HCT116 (cell line): ENCODE measurements at regions not wholly inside any gene's neighbourhood (a gene's known extent, or its start where the extent isn't known, plus 50 kb on each side); places are given as distances from the start of the nearest gene placed in this dataset.

ENCODE experiments used
- CEBPB ChIP-seq: IDR thresholded peaks from 2 replicates; pipeline ENCODE4 v1.6.1; 2012; ENCODE audit warnings: low read depth
- CTCF ChIP-seq, 3 experiments: fragments of 200-600 bp in 1 of 3; sonication (generic) in 1 of 3; IDR thresholded peaks in 2 of 3; conservative IDR thresholded peaks in 1 of 3; 2 replicates each; pipeline ENCODE4 v1.5.1; 2012 to 2017; ENCODE audit warnings: low read depth in 2 of 3, low read length in 2 of 3, antibody characterized with exemption in 1 of 3, borderline replicate concordance in 1 of 3, control low read depth in 1 of 3, mild to moderate bottlenecking in 1 of 3, mixed read lengths in 1 of 3, mixed run types in 1 of 3, moderate library complexity in 1 of 3; ENCODE audit not compliant: insufficient read depth in 1 of 3
- EGR1 ChIP-seq: IDR thresholded peaks from 2 replicates; pipeline ENCODE4 v1.6.1; 2012; ENCODE audit warnings: low read depth
- ELF1 ChIP-seq: IDR thresholded peaks from 2 replicates; pipeline ENCODE4 v1.6.1; 2012; ENCODE audit warnings: low read depth, borderline replicate concordance
- EZH2 ChIP-seq: fragments of 200-600 bp; sonication (generic); IDR thresholded peaks from 2 replicates; pipeline ENCODE4 v1.6.1; 2017; ENCODE audit warnings: antibody characterized with exemption, mixed run types
- EZH2phosphoT487 ChIP-seq: fragments of 200-600 bp; IDR thresholded peaks from 2 replicates; pipeline ENCODE4 v1.6.1; 2018; ENCODE audit warnings: antibody characterized with exemption, borderline replicate concordance
- JUND ChIP-seq: IDR thresholded peaks from 2 replicates; pipeline ENCODE4 v1.6.1; 2012
- POLR2A ChIP-seq: IDR thresholded peaks from 2 replicates; pipeline ENCODE4 v1.7.0; 2011; ENCODE audit warnings: borderline replicate concordance; ENCODE audit not compliant: insufficient read depth, insufficient read length; ENCODE audit errors: extremely low read depth
- POLR2AphosphoS5 ChIP-seq: IDR thresholded peaks from 2 replicates; pipeline ENCODE4 v1.6.1; 2011; ENCODE audit warnings: mild to moderate bottlenecking, low read depth, low read length, moderate library complexity
- RAD21 ChIP-seq: IDR thresholded peaks from 2 replicates; pipeline ENCODE4 v1.6.1; 2012; ENCODE audit warnings: low read depth, mild to moderate bottlenecking
- YY1 ChIP-seq: IDR thresholded peaks from 2 replicates; pipeline ENCODE4 v1.6.1; 2011; ENCODE audit warnings: low read length, low read depth, moderate library complexity, mild to moderate bottlenecking; ENCODE audit not compliant: insufficient replicate concordance; ENCODE audit errors: extremely low read depth
- ZNF274 ChIP-seq: fragments of 200-500 bp; sonication (Bioruptor generic); IDR thresholded peaks from 2 replicates; pipeline ENCODE4 v1.6.1; 2014; ENCODE audit warnings: mild to moderate bottlenecking, low read depth, low read length, inconsistent platforms

- no peak for TF ChIP-seq CTCF (IDR thresholded peaks at IDR 0.05 in 2 of 3, conservative IDR thresholded peaks at IDR 0.05 in 1 of 3; ENCODE audit: borderline replicate concordance in 1 of 3, insufficient read depth in 1 of 3, low read depth in 2 of 3, low read length in 2 of 3)
- TF ChIP-seq POLR2A = no peak
- no peak for TF ChIP-seq JUND
- no peak for TF ChIP-seq EGR1
- no peak for TF ChIP-seq POLR2AphosphoS5
- TF ChIP-seq CEBPB = no peak
- no peak for TF ChIP-seq EZH2
- no peak for TF ChIP-seq EZH2phosphoT487
- TF ChIP-seq YY1 = no peak
- no peak for TF ChIP-seq RAD21
- no peak for TF ChIP-seq ELF1
- no peak for TF ChIP-seq ZNF274
These were observed 1279.5 kb upstream of the CITED2 start for GRCh38 chr6:140653972-140654371.
